ENCODE measurements at regions not wholly inside any gene's neighbourhood (a gene's known extent, or its start where the extent isn't known, plus 50 kb on each side); places are given as distances from the start of the nearest gene placed in this dataset.

DNA sequence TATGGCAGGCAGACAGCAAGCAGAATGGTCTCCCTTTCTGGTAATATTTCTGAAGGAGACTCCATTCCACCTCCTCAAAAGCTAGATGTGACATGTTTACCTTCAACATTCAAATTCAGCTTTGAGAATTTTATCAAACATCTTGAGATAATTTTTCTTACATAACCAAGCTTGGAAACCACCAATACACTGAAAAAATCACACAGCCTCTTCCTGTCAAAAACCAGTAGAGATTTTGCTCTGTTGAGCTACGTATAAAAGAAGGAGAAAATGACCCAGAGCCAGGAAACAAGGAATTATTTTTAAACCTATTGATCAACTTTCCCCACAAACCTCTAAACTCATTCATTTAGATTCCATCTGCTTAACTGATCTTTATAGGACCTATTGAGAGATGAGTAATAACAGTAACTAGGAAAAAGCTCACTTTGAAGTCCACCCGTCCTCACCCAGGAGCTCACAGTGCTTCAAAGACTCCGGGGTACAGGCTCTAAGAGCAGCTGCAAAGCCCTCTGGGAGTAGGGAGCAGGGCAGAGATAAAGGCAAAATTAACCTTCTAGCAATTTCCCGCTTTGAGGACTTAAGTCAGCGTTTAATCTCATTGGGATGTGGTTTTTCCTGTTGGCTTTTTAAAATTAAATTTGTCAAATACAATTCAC is 318.2 kb upstream of the RASGEF1B start:
- Mint-ChIP-seq H3K27ac (no peak overlapping the region), H3K36me3 (ENCODE audit: low read depth) (no peaks in the 10 kb centered on the region), H3K4me3 (no peak overlapping the region), H3K4me1 (peaks cover 22% of the 10 kb centered on the region), H3K27me3 (no peaks in the 10 kb centered on the region), H3K9me3 (peaks cover 7% of the 10 kb centered on the region)
- DNase-seq, result no peak
- intact Hi-C loops (cut with micrococcal nuclease), result no loop called here
- ChIA-PET POLR2A (interaction anchor here (0.7 kb wide), 1 partner anchor 674 kb away, joined by 5 read pairs; no protein-coding TSS in a partner anchor), CTCF (no interaction called here)
- TF ChIP-seq, protein P1, sequence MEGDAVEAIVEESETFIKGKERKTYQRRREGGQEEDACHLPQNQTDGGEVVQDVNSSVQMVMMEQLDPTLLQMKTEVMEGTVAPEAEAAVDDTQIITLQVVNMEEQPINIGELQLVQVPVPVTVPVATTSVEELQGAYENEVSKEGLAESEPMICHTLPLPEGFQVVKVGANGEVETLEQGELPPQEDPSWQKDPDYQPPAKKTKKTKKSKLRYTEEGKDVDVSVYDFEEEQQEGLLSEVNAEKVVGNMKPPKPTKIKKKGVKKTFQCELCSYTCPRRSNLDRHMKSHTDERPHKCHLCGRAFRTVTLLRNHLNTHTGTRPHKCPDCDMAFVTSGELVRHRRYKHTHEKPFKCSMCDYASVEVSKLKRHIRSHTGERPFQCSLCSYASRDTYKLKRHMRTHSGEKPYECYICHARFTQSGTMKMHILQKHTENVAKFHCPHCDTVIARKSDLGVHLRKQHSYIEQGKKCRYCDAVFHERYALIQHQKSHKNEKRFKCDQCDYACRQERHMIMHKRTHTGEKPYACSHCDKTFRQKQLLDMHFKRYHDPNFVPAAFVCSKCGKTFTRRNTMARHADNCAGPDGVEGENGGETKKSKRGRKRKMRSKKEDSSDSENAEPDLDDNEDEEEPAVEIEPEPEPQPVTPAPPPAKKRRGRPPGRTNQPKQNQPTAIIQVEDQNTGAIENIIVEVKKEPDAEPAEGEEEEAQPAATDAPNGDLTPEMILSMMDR (IDR thresholded peaks at IDR 0.05), result no peak
- ATAC-seq (ENCODE audit: low read depth), result no peak

DNA sequence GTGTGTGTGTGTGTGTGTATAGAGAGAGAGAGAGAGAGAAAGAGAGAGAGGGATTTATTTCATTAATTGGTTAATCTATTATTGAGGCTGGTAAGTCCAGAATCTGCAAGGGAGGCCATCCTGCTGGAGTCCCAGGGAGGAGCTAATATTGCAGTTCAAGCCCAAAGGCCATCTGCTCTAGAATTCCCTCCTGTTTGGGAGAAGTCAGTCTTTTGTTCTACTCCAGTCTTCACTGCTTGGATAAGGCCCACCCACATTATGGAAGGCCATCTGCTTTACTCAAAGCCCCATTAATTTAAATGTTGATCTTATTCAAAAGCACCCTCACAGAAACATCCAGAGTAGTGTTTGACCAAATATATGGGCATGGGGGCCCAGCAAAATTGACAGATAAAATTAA is 317.5 kb upstream of the RASGEF1B start:
- Mint-ChIP-seq H3K4me1 (peaks cover 22% of the 10 kb centered on the region), H3K9me3 (peaks cover 7% of the 10 kb centered on the region), H3K27me3 (no peaks in the 10 kb centered on the region), H3K27ac (no peak overlapping the region), H3K4me3 (no peak overlapping the region), H3K36me3 (ENCODE audit: low read depth) (no peaks in the 10 kb centered on the region)
- TF ChIP-seq, protein P1 (IDR thresholded peaks at IDR 0.05), result no peak
- intact Hi-C loops (cut with micrococcal nuclease), result no loop called here
- ChIA-PET POLR2A (interaction anchor here (0.7 kb wide), 1 partner anchor 675 kb away, joined by 5 read pairs; no protein-coding TSS in a partner anchor), CTCF (no interaction called here)
- no peak for DNase-seq
- no peak for ATAC-seq (ENCODE audit: low read depth)

DNA sequence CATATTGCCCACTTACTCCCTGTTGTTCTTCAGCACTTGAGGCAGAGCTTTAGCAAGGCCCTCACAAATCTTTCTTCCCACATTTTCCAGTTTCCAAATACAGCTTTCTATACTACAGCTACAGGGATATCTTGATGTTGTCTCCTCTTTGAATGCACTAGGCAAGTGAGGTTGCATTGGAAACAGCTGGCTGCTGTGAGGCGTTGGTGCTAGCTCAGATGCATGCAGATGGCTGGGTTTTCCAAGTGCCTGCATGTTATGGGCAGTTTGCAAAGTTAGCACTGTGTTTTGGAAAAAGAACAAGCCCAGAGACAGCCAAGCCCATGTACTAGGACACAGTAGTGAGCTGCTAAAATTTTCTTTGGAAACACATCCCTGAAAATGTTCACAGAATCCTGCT is 315.1 kb upstream of the RASGEF1B start:
- Mint-ChIP-seq H3K4me3 (no peak overlapping the region), H3K27me3 (no peaks in the 10 kb centered on the region), H3K9me3 (no peaks in the 10 kb centered on the region), H3K27ac (no peak overlapping the region), H3K36me3 (ENCODE audit: low read depth) (no peaks in the 10 kb centered on the region), H3K4me1 (peaks cover 20% of the 10 kb centered on the region)
- TF ChIP-seq, protein P1 (IDR thresholded peaks at IDR 0.05), result no peak
- intact Hi-C loops (cut with micrococcal nuclease), result no loop called here
- ChIA-PET CTCF (no interaction called here), POLR2A (no interaction called here)
- no peak for ATAC-seq (ENCODE audit: low read depth)
- no peak for DNase-seq

DNA sequence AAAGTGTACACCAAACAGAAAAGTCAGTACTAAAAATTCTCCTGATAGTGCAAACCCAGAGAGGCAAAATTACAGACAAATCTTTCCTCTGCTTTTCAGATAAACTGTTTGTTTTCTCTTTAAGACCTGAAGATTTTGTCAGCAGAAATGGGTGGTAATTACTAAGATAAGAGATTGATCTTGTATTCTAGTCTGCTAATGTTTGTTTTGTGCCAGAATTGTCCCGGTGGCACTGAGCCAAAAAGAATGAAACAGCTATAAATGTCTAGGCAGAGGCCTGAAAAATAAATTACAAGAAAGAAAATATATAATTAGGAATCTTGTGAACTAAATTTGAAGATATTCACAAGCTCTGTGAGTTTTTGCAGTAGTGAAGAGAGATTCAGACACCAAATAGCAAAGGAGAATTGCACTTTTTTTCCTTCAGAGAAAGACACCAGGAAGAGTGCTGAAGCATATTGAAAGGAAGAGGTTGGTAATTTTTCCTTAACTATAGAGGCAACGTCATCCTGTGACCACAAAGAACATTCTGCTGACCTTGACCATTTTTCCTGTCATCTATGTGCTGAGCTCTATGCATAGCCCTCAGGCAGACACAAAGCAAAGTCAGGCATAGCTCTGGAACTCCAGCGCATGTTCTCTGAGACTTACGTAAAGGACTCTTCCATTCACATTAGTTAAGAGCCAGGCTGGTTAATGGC is 314.5 kb upstream of the RASGEF1B start:
- TF ChIP-seq, protein P1 (IDR thresholded peaks at IDR 0.05), result no peak
- DNase-seq (no peak), ATAC-seq (ENCODE audit: low read depth) (no peak)
- Mint-ChIP-seq H3K4me3 (no peak overlapping the region), H3K27ac (no peak overlapping the region), H3K4me1 (peaks cover 14% of the 10 kb centered on the region), H3K27me3 (no peaks in the 10 kb centered on the region), H3K9me3 (no peaks in the 10 kb centered on the region), H3K36me3 (ENCODE audit: low read depth) (no peaks in the 10 kb centered on the region)
- POLR2A ChIA-PET, result no interaction called here
- intact Hi-C loops (cut with micrococcal nuclease), result no loop called here
- CTCF ChIA-PET, result no interaction called here

DNA sequence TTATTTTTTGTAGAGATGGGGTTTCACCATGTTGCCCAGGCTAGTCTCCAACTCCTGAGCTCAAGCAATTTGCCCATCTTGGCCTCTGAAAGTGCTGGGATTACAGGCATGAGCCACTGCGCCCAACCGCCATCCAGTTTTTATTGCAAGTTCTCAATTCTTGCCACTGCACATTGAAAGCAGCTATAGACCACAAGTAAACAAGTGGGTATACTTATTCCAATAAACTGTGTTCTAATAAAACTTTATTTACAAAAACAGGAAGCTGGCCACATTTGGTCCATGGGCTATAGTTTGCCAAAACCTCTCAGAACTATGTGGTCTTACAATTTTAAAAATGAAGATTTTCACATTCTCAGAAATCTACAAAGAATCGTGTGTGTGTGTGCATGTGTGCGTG is 313.6 kb upstream of the RASGEF1B start:
- Mint-ChIP-seq H3K27ac (no peak overlapping the region), H3K4me3 (no peak overlapping the region), H3K36me3 (ENCODE audit: low read depth) (no peaks in the 10 kb centered on the region), H3K9me3 (no peaks in the 10 kb centered on the region), H3K4me1 (peaks cover 5% of the 10 kb centered on the region), H3K27me3 (no peaks in the 10 kb centered on the region)
- intact Hi-C loops (cut with micrococcal nuclease), result no loop called here
- ATAC-seq (ENCODE audit: low read depth) (no peak), DNase-seq (no peak)
- ChIA-PET CTCF (no interaction called here), POLR2A (no interaction called here)
- TF ChIP-seq, protein P1 (IDR thresholded peaks at IDR 0.05), result no peak
